ENCODE measurements at regions not wholly inside any gene's neighbourhood (a gene's known extent, or its start where the extent isn't known, plus 50 kb on each side); places are given as distances from the start of the nearest gene placed in this dataset.

DNA sequence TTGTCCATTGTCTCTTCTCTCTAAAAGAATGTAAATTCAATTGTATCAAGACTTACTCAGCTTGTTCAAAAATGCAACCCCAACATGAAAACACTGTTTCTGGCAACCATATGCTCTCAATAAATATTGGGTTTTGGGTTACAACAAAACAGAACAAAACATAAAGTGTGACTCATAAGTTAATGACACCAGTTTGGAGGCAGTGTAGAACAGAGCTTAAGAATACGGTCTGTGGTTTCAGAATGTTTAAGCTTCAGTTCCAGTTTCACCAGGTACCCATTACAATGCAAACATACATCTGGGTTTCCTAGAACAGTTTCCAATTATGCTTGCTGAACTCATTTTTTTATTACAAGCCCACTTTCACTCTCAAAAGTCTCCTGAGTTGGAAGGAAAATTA is 285.8 kb upstream of the PCDH9 start (continued):
- TF ChIP-seq, protein P1, sequence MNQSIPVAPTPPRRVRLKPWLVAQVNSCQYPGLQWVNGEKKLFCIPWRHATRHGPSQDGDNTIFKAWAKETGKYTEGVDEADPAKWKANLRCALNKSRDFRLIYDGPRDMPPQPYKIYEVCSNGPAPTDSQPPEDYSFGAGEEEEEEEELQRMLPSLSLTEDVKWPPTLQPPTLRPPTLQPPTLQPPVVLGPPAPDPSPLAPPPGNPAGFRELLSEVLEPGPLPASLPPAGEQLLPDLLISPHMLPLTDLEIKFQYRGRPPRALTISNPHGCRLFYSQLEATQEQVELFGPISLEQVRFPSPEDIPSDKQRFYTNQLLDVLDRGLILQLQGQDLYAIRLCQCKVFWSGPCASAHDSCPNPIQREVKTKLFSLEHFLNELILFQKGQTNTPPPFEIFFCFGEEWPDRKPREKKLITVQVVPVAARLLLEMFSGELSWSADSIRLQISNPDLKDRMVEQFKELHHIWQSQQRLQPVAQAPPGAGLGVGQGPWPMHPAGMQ (IDR thresholded peaks at IDR 0.05; ENCODE audit: borderline replicate concordance) = no peak
- TF ChIP-seq KLF5 (IDR thresholded peaks at IDR 0.05; ENCODE audit: partially characterized antibody) = no peak
- TF ChIP-seq, protein P2, sequence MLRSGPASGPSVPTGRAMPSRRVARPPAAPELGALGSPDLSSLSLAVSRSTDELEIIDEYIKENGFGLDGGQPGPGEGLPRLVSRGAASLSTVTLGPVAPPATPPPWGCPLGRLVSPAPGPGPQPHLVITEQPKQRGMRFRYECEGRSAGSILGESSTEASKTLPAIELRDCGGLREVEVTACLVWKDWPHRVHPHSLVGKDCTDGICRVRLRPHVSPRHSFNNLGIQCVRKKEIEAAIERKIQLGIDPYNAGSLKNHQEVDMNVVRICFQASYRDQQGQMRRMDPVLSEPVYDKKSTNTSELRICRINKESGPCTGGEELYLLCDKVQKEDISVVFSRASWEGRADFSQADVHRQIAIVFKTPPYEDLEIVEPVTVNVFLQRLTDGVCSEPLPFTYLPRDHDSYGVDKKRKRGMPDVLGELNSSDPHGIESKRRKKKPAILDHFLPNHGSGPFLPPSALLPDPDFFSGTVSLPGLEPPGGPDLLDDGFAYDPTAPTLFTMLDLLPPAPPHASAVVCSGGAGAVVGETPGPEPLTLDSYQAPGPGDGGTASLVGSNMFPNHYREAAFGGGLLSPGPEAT (IDR thresholded peaks at IDR 0.05; ENCODE audit: low read depth) = peak; percentile 39; the same call in 1 of the 2 replicates
- no peak for TF ChIP-seq PAX8 (IDR thresholded peaks at IDR 0.05)
- no peak for TF ChIP-seq HDAC2 (IDR thresholded peaks at IDR 0.05)
- no peak for TF ChIP-seq CHD2 (IDR thresholded peaks at IDR 0.05; ENCODE audit: borderline replicate concordance, low read depth, low read length)
- TF ChIP-seq ZNF217 (IDR thresholded peaks at IDR 0.05) = 0 out of 2 replicates have a peak, but pooled peaks have one; percentile 17
- TF ChIP-seq SP1 (IDR thresholded peaks at IDR 0.05; ENCODE audit: low read depth, low read length) = no peak
- no peak for TF ChIP-seq FOXK2 (IDR thresholded peaks at IDR 0.05)
- TF ChIP-seq, protein P3, sequence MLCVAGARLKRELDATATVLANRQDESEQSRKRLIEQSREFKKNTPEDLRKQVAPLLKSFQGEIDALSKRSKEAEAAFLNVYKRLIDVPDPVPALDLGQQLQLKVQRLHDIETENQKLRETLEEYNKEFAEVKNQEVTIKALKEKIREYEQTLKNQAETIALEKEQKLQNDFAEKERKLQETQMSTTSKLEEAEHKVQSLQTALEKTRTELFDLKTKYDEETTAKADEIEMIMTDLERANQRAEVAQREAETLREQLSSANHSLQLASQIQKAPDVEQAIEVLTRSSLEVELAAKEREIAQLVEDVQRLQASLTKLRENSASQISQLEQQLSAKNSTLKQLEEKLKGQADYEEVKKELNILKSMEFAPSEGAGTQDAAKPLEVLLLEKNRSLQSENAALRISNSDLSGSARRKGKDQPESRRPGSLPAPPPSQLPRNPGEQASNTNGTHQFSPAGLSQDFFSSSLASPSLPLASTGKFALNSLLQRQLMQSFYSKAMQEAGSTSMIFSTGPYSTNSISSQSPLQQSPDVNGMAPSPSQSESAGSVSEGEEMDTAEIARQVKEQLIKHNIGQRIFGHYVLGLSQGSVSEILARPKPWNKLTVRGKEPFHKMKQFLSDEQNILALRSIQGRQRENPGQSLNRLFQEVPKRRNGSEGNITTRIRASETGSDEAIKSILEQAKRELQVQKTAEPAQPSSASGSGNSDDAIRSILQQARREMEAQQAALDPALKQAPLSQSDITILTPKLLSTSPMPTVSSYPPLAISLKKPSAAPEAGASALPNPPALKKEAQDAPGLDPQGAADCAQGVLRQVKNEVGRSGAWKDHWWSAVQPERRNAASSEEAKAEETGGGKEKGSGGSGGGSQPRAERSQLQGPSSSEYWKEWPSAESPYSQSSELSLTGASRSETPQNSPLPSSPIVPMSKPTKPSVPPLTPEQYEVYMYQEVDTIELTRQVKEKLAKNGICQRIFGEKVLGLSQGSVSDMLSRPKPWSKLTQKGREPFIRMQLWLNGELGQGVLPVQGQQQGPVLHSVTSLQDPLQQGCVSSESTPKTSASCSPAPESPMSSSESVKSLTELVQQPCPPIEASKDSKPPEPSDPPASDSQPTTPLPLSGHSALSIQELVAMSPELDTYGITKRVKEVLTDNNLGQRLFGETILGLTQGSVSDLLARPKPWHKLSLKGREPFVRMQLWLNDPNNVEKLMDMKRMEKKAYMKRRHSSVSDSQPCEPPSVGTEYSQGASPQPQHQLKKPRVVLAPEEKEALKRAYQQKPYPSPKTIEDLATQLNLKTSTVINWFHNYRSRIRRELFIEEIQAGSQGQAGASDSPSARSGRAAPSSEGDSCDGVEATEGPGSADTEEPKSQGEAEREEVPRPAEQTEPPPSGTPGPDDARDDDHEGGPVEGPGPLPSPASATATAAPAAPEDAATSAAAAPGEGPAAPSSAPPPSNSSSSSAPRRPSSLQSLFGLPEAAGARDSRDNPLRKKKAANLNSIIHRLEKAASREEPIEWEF (IDR thresholded peaks at IDR 0.05; ENCODE audit: insufficient replicate concordance, low read depth, low read length) = no peak
- TF ChIP-seq ATF7 (IDR thresholded peaks at IDR 0.05; ENCODE audit: low read depth) = peak; percentile 54; the same call in 1 of the 2 replicates
- no peak for TF ChIP-seq NRF1 (conservative IDR thresholded peaks at IDR 0.05; ENCODE audit: low read depth, low read length)
- no peak for TF ChIP-seq TCF3 (IDR thresholded peaks at IDR 0.05; ENCODE audit: borderline replicate concordance, insufficient read depth, low read depth, low read length)
- TF ChIP-seq, protein P4, sequence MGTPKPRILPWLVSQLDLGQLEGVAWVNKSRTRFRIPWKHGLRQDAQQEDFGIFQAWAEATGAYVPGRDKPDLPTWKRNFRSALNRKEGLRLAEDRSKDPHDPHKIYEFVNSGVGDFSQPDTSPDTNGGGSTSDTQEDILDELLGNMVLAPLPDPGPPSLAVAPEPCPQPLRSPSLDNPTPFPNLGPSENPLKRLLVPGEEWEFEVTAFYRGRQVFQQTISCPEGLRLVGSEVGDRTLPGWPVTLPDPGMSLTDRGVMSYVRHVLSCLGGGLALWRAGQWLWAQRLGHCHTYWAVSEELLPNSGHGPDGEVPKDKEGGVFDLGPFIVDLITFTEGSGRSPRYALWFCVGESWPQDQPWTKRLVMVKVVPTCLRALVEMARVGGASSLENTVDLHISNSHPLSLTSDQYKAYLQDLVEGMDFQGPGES (IDR thresholded peaks at IDR 0.05) = no peak
- no peak for TF ChIP-seq MXI1 (IDR thresholded peaks at IDR 0.05; ENCODE audit: low read depth, low read length)
- TF ChIP-seq GABPA (IDR thresholded peaks at IDR 0.05; ENCODE audit: low read depth) = no peak
- no peak for TF ChIP-seq RAD21 (IDR thresholded peaks at IDR 0.05; ENCODE audit: insufficient read depth, low read depth, low read length)
- TF ChIP-seq SIN3A (IDR thresholded peaks at IDR 0.05; ENCODE audit: low read depth, low read length) = no peak
- TF ChIP-seq YY1 (IDR thresholded peaks at IDR 0.05; ENCODE audit: low read depth, low read length) = no peak
- 0 out of 2 replicates have a peak, but pooled peaks have one; percentile 15 for TF ChIP-seq JUND (IDR thresholded peaks at IDR 0.05; ENCODE audit: low read depth, low read length)
- TF ChIP-seq GATAD2B (conservative IDR thresholded peaks at IDR 0.05; ENCODE audit: low read depth) = no peak
- TF ChIP-seq MTA2 (IDR thresholded peaks at IDR 0.05; ENCODE audit: low read depth) = peak; percentile 79
- TF ChIP-seq IKZF2 (IDR thresholded peaks at IDR 0.05) = peak; percentile 45 to 51; a peak in 3 of 4 replicates
- TF ChIP-seq SREBF2 (IDR thresholded peaks at IDR 0.05; ENCODE audit: low read length) = no peak
- no peak for TF ChIP-seq MEF2B (IDR thresholded peaks at IDR 0.05; ENCODE audit: partially characterized antibody, poor library complexity, severe bottlenecking)
